B cell (primary cell): ENCODE measurements at regions not wholly inside any gene's neighbourhood (a gene's known extent, or its start where the extent isn't known, plus 50 kb on each side); places are given as distances from the start of the nearest gene placed in this dataset.

Source experiments
- ATAC-seq: fragments of 200-7000 bp; cut with Tn5 transposase; one replicate; pipeline ENCODE4 v1.10.0; 2021; ENCODE audit warnings: low read depth, mild to moderate bottlenecking, moderate number of reproducible peaks, moderate library complexity
- CTCF ChIA-PET: fragments of 350-600 bp; sonication (Branson Sonifier 250); formaldehyde crosslinking; loops from one replicate; lab custom pipeline; 2021; ENCODE audit warnings: antibody characterized with exemption, inconsistent platforms; lab: Charles Lee
- POLR2A ChIA-PET: fragments of 350-600 bp; sonication (Branson Sonifier 250); formaldehyde crosslinking; loops from one replicate; lab custom pipeline; 2021; ENCODE audit warnings: antibody characterized with exemption; lab: Charles Lee
- DNase-seq: peaks from one replicate; pipeline ENCODE4 v3.0.0; 2013
- H2AFZ ChIP-seq: 2 replicates; pipeline ENCODE4 v1.6.1; 2012; ENCODE audit warnings: mild to moderate bottlenecking, low read depth, low read length; ENCODE audit not compliant: insufficient read depth, poor library complexity, severe bottlenecking
- H3K27ac ChIP-seq, 2 donors: 1 replicate in 1 of 2; 2 replicates in 1 of 2; pipeline ENCODE4 v1.5.1; 2012 to 2013; ENCODE audit warnings: low read length in 2 of 2, mild to moderate bottlenecking in 2 of 2, moderate library complexity in 1 of 2
- H3K27me3 ChIP-seq, 4 experiments: fragments of 200-600 bp in 1 of 4; sonication (generic) in 1 of 4; replicated peaks in 1 of 4; 1 replicate in 2 of 4; 2 replicates in 2 of 4; pipeline versions ENCODE4 v1.6.1 to v1.7.0; 2013 to 2016; ENCODE audit warnings: low read length in 3 of 4, mild to moderate bottlenecking in 2 of 4, mixed read lengths in 1 of 4, moderate library complexity in 1 of 4; ENCODE audit not compliant: insufficient read depth in 4 of 4, control insufficient read depth in 3 of 4; ENCODE audit errors: control extremely low read depth in 1 of 4
- H3K36me3 ChIP-seq, 2 experiments: replicated peaks in 1 of 2; 1 replicate in 1 of 2; 2 replicates in 1 of 2; pipeline versions ENCODE4 v1.6.1 to v1.7.1; 2013; ENCODE audit warnings: low read length in 1 of 2; ENCODE audit not compliant: insufficient read depth in 2 of 2, control insufficient read depth in 1 of 2; ENCODE audit errors: control extremely low read depth in 1 of 2, extremely low read depth in 1 of 2
- H3K4me1 ChIP-seq, 2 donors: fragments of 200-600 bp in 1 of 2; sonication (generic) in 1 of 2; 1 replicate in 1 of 2; 2 replicates in 1 of 2; pipeline versions ENCODE4 v1.5.1 to v1.6.1; 2013 to 2017; ENCODE audit warnings: low read length in 2 of 2; ENCODE audit not compliant: control insufficient read depth in 2 of 2, insufficient read depth in 2 of 2
- H3K4me2 ChIP-seq: replicated peaks from 2 replicates; pipeline ENCODE3; 2012; ENCODE audit warnings: mild to moderate bottlenecking, low read depth, low read length; ENCODE audit not compliant: poor library complexity, severe bottlenecking
- H3K4me3 ChIP-seq, 5 experiments: fragments of 200-600 bp in 1 of 5; sonication (generic) in 1 of 5; 1 replicate in 3 of 5; 2 replicates in 2 of 5; pipeline versions ENCODE4 v1.5.1 to v1.7.0; 2011 to 2016; ENCODE audit warnings: low read length in 4 of 5, mild to moderate bottlenecking in 4 of 5, low read depth in 2 of 5, control low read depth in 1 of 5, moderate library complexity in 1 of 5; ENCODE audit not compliant: insufficient read depth in 1 of 5; ENCODE audit errors: control extremely low read depth in 1 of 5, extremely low read depth in 1 of 5
- H3K79me2 ChIP-seq: fragments of 200-600 bp; sonication (generic); one replicate; pipeline ENCODE4 v1.6.0; 2016; ENCODE audit warnings: low read length; ENCODE audit not compliant: control insufficient read depth, insufficient read depth
- H3K9ac ChIP-seq: fragments of 200-600 bp; sonication (generic); 2 replicates; pipeline ENCODE4 v1.6.1; 2017; ENCODE audit warnings: mild to moderate bottlenecking, low read length, moderate library complexity
- H3K9me3 ChIP-seq, 3 donors: one replicate each; pipeline versions ENCODE4 v1.6.1 to v1.7.1; 2013; ENCODE audit warnings: low read length in 2 of 3; ENCODE audit not compliant: control insufficient read depth in 2 of 3, insufficient read depth in 1 of 3; ENCODE audit errors: control extremely low read depth in 1 of 3
- H4K20me1 ChIP-seq: 2 replicates; pipeline ENCODE4 v1.6.0; 2012; ENCODE audit warnings: mild to moderate bottlenecking, low read length; ENCODE audit not compliant: insufficient read depth, control insufficient read depth, poor library complexity, severe bottlenecking
- H3K27ac Mint-ChIP-seq: one replicate; pipeline ENCODE4 v1.8.0; 2021; ENCODE audit warnings: mixed read lengths
- H3K27me3 Mint-ChIP-seq: one replicate; pipeline ENCODE4 v1.8.0; 2021; ENCODE audit warnings: mixed read lengths
- H3K4me1 Mint-ChIP-seq: one replicate; pipeline ENCODE4 v1.8.0; 2021; ENCODE audit warnings: mixed read lengths
- H3K4me3 Mint-ChIP-seq: one replicate; pipeline ENCODE4 v1.8.0; 2021; ENCODE audit warnings: mixed read lengths
- H3K9me3 Mint-ChIP-seq: one replicate; pipeline ENCODE4 v1.8.0; 2022; ENCODE audit warnings: mixed read lengths; ENCODE audit not compliant: insufficient read depth
- EZH2 ChIP-seq: IDR thresholded peaks from 2 replicates; pipeline ENCODE4 v1.6.1; 2012; ENCODE audit warnings: borderline replicate concordance, low read depth, mild to moderate bottlenecking, moderate library complexity, low read length; ENCODE audit not compliant: insufficient read depth, poor library complexity, severe bottlenecking
- WGBS: methylation state at CpG from one replicate; pipeline ENCODE4 v1.1.5; 2013; ENCODE audit warnings: missing lambda C conversion rate; ENCODE audit not compliant: insufficient coverage; 5-methylcytosine and 5-hydroxymethylcytosine counted together
- intact Hi-C: fragments of 100-400 bp; cut with micrococcal nuclease; formaldehyde crosslinking; loops from one replicate; pipeline ENCODE4 v1.10.0; 2022
- TF ChIP-seq, protein P1 (sequence below): fragments of 200-600 bp; IDR thresholded peaks from one replicate; pipeline ENCODE4 v1.8.0; 2022; ENCODE audit warnings: antibody characterized with exemption, mild to moderate bottlenecking

DNA sequence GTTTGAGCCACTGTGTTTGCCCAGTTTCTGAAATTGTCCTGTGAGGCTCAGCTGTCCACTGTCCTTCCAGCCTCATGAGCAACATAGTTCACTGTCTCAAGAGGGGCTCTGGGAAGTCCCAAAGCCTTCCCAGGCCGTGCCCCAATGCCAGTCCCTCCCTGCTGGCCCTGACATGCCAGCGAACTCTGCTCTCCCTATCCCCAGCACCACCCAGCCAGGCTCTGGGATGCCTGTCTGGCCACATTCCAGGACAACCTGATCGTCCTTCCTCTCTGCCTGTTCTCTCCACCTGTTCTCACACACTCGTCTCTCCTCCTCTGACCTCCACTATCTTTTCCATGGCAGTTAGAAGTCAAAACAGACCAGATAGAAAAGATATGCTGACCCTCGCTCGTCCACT is 278.0 kb upstream of the ID2 start:
- Histone ChIP-seq H3K27ac (no peak overlapping the region), H3K4me2 (no peak overlapping the region), H2AFZ (no peak overlapping the region), H3K4me3 (no peak overlapping the region), H3K9me3 (no peaks in the 10 kb centered on the region), H4K20me1 (no peaks in the 10 kb centered on the region), H3K9ac (no peak overlapping the region), H3K79me2 (no peaks in the 10 kb centered on the region), H3K4me1 (peaks cover 0 to 2% of the 10 kb centered on the region in 2 donors), H3K27me3 (peaks cover 0 to 9% (median 6%) of the 10 kb centered on the region in 4 experiments), H3K36me3 (no peaks in the 10 kb centered on the region)
- no peak overlapping the region for H3K27ac Mint-ChIP-seq
- peaks cover 2% of the 10 kb centered on the region for H3K4me1 Mint-ChIP-seq
- 98% methylated on average over 6 of the region's 6 CpGs for WGBS
- intact Hi-C loops = no loop called here
- peaks cover 36% of the 10 kb centered on the region for H3K27me3 Mint-ChIP-seq
- ATAC-seq (no peak), DNase-seq (no peak)
- TF ChIP-seq, protein P1, sequence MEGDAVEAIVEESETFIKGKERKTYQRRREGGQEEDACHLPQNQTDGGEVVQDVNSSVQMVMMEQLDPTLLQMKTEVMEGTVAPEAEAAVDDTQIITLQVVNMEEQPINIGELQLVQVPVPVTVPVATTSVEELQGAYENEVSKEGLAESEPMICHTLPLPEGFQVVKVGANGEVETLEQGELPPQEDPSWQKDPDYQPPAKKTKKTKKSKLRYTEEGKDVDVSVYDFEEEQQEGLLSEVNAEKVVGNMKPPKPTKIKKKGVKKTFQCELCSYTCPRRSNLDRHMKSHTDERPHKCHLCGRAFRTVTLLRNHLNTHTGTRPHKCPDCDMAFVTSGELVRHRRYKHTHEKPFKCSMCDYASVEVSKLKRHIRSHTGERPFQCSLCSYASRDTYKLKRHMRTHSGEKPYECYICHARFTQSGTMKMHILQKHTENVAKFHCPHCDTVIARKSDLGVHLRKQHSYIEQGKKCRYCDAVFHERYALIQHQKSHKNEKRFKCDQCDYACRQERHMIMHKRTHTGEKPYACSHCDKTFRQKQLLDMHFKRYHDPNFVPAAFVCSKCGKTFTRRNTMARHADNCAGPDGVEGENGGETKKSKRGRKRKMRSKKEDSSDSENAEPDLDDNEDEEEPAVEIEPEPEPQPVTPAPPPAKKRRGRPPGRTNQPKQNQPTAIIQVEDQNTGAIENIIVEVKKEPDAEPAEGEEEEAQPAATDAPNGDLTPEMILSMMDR = no peak
- TF ChIP-seq EZH2 = no peak
- no peaks in the 10 kb centered on the region for H3K9me3 Mint-ChIP-seq
- CTCF ChIA-PET = no interaction called here
- H3K4me3 Mint-ChIP-seq = no peak overlapping the region
- POLR2A ChIA-PET = no interaction called here

DNA sequence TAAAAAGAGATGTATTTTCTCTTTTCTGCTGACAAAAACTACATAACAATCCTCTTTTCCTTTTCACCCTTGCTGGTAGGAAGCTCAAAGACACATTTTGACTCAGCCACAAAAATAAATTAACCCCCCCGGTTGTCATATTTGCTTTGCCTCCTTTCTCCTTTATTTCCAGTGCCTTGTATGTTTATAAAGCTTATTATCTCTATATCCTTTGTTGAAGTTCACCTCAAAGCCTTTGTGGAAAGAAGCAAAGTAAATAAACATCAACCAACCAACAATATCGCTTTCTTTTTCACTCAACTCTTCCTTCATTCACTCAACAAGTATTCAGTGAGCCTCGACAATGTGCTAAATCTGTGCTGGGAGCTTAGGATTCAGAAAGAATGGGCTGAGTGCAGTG is 276.5 kb upstream of the ID2 start:
- Histone ChIP-seq H3K36me3 (no peaks in the 10 kb centered on the region), H3K27ac (no peak overlapping the region), H3K79me2 (no peaks in the 10 kb centered on the region), H3K9me3 (no peaks in the 10 kb centered on the region), H2AFZ (no peak overlapping the region), H3K4me2 (no peak overlapping the region), H3K9ac (no peak overlapping the region), H3K4me1 (peaks cover 0 to 4% of the 10 kb centered on the region in 2 donors), H4K20me1 (no peaks in the 10 kb centered on the region), H3K27me3 (peaks cover 0 to 12% (median 7%) of the 10 kb centered on the region in 4 experiments), H3K4me3 (no peak overlapping the region)
- ATAC-seq (no peak), DNase-seq (no peak)
- Mint-ChIP-seq H3K27ac (no peak overlapping the region), H3K4me1 (peaks cover 8% of the 10 kb centered on the region), H3K9me3 (no peaks in the 10 kb centered on the region), H3K4me3 (no peak overlapping the region), H3K27me3 (peaks cover 34% of the 10 kb centered on the region)
- intact Hi-C loops = no loop called here
- CTCF ChIA-PET = interaction anchor here (0.7 kb wide), 1 partner anchor 10 kb away, joined by 3 read pairs; no protein-coding TSS in a partner anchor
- POLR2A ChIA-PET = no interaction called here
- TF ChIP-seq EZH2 = no peak
- TF ChIP-seq, protein P1 = no peak
- WGBS = 100% methylated on average over 1 of the region's 3 CpGs
